ENCODE measurements at regions not wholly inside any gene's neighbourhood (a gene's known extent, or its start where the extent isn't known, plus 50 kb on each side); places are given as distances from the start of the nearest gene placed in this dataset.

DNA sequence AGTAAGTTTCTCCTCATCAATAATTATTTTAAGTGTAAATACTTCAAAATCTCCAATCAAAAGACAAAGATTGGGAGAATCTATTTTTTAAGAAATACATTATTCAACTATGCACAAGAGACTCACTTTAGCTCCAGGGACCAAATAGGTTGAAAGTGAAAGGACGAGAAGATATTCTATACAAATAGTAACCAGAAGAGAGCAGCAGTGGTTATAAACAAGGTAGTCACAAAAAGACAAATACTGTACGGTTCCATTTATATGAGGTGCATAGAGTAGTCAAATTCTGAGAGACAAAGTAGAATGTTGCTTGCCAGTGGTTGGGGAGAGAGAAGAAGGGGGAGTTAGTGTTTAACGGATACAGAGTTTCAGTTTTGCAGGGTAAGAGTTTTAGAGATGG, 69.8 kb downstream of the POU3F3 start:
- Histone ChIP-seq H3K9me2 (ENCODE audit: insufficient read depth) (peaks cover 2% of the 10 kb centered on the region; the same call in 1 of the 2 replicates), H3K4me1 (ENCODE audit: insufficient read depth) (no peaks in the 10 kb centered on the region), H2AFZ (peak overlapping the region; percentile 3; the same call in 1 of the 2 replicates), H4K20me1 (replicated peaks; ENCODE audit: insufficient read depth) (no peaks in the 10 kb centered on the region), H3K4me3 (no peak overlapping the region), H3K79me2 (replicated peaks; ENCODE audit: insufficient read depth) (no peaks in the 10 kb centered on the region), H3K4me2 (no peak overlapping the region), H3K36me3 (ENCODE audit: insufficient read depth) (no peaks in the 10 kb centered on the region), H3F3A (replicated peaks; ENCODE audit: low read depth) (no peaks in the 10 kb centered on the region), H3K27ac (ENCODE audit: low read depth) (no peak overlapping the region), H3K27me3 (ENCODE audit: insufficient read depth) (no peaks in the 10 kb centered on the region)
- no peaks in the 10 kb centered on the region; the same call in 2 of the 3 replicates for H3K9me3 Mint-ChIP-seq
- H3K27me3 Mint-ChIP-seq (ENCODE audit: insufficient read depth, low read depth, poor library complexity) = peaks cover 2% of the 10 kb centered on the region
- H3K36me3 Mint-ChIP-seq (ENCODE audit: low read depth) = no peaks in the 10 kb centered on the region
- TF ChIP-seq JUNB (IDR thresholded peaks at IDR 0.05; ENCODE audit: unreplicated experiment) = no peak
- TF ChIP-seq, protein P1, sequence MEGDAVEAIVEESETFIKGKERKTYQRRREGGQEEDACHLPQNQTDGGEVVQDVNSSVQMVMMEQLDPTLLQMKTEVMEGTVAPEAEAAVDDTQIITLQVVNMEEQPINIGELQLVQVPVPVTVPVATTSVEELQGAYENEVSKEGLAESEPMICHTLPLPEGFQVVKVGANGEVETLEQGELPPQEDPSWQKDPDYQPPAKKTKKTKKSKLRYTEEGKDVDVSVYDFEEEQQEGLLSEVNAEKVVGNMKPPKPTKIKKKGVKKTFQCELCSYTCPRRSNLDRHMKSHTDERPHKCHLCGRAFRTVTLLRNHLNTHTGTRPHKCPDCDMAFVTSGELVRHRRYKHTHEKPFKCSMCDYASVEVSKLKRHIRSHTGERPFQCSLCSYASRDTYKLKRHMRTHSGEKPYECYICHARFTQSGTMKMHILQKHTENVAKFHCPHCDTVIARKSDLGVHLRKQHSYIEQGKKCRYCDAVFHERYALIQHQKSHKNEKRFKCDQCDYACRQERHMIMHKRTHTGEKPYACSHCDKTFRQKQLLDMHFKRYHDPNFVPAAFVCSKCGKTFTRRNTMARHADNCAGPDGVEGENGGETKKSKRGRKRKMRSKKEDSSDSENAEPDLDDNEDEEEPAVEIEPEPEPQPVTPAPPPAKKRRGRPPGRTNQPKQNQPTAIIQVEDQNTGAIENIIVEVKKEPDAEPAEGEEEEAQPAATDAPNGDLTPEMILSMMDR (conservative IDR thresholded peaks at IDR 0.05; ENCODE audit: low read depth in 2 of 2) = no peak
- TF ChIP-seq, protein P2, sequence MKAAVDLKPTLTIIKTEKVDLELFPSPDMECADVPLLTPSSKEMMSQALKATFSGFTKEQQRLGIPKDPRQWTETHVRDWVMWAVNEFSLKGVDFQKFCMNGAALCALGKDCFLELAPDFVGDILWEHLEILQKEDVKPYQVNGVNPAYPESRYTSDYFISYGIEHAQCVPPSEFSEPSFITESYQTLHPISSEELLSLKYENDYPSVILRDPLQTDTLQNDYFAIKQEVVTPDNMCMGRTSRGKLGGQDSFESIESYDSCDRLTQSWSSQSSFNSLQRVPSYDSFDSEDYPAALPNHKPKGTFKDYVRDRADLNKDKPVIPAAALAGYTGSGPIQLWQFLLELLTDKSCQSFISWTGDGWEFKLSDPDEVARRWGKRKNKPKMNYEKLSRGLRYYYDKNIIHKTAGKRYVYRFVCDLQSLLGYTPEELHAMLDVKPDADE (IDR thresholded peaks at IDR 0.05) = no peak
- TF ChIP-seq POLR2AphosphoS5 (IDR thresholded peaks at IDR 0.05; ENCODE audit: low read depth) = no peak
- no peak for TF ChIP-seq ZNF331 (CRISPR knock-in tag; IDR thresholded peaks at IDR 0.05; ENCODE audit: low read depth)
- no peak for TF ChIP-seq EZH2phosphoT487 (IDR thresholded peaks at IDR 0.05; ENCODE audit: unreplicated experiment)
- TF ChIP-seq NANOG (IDR thresholded peaks at IDR 0.05; ENCODE audit: borderline replicate concordance) = no peak
- TF ChIP-seq, protein P3, sequence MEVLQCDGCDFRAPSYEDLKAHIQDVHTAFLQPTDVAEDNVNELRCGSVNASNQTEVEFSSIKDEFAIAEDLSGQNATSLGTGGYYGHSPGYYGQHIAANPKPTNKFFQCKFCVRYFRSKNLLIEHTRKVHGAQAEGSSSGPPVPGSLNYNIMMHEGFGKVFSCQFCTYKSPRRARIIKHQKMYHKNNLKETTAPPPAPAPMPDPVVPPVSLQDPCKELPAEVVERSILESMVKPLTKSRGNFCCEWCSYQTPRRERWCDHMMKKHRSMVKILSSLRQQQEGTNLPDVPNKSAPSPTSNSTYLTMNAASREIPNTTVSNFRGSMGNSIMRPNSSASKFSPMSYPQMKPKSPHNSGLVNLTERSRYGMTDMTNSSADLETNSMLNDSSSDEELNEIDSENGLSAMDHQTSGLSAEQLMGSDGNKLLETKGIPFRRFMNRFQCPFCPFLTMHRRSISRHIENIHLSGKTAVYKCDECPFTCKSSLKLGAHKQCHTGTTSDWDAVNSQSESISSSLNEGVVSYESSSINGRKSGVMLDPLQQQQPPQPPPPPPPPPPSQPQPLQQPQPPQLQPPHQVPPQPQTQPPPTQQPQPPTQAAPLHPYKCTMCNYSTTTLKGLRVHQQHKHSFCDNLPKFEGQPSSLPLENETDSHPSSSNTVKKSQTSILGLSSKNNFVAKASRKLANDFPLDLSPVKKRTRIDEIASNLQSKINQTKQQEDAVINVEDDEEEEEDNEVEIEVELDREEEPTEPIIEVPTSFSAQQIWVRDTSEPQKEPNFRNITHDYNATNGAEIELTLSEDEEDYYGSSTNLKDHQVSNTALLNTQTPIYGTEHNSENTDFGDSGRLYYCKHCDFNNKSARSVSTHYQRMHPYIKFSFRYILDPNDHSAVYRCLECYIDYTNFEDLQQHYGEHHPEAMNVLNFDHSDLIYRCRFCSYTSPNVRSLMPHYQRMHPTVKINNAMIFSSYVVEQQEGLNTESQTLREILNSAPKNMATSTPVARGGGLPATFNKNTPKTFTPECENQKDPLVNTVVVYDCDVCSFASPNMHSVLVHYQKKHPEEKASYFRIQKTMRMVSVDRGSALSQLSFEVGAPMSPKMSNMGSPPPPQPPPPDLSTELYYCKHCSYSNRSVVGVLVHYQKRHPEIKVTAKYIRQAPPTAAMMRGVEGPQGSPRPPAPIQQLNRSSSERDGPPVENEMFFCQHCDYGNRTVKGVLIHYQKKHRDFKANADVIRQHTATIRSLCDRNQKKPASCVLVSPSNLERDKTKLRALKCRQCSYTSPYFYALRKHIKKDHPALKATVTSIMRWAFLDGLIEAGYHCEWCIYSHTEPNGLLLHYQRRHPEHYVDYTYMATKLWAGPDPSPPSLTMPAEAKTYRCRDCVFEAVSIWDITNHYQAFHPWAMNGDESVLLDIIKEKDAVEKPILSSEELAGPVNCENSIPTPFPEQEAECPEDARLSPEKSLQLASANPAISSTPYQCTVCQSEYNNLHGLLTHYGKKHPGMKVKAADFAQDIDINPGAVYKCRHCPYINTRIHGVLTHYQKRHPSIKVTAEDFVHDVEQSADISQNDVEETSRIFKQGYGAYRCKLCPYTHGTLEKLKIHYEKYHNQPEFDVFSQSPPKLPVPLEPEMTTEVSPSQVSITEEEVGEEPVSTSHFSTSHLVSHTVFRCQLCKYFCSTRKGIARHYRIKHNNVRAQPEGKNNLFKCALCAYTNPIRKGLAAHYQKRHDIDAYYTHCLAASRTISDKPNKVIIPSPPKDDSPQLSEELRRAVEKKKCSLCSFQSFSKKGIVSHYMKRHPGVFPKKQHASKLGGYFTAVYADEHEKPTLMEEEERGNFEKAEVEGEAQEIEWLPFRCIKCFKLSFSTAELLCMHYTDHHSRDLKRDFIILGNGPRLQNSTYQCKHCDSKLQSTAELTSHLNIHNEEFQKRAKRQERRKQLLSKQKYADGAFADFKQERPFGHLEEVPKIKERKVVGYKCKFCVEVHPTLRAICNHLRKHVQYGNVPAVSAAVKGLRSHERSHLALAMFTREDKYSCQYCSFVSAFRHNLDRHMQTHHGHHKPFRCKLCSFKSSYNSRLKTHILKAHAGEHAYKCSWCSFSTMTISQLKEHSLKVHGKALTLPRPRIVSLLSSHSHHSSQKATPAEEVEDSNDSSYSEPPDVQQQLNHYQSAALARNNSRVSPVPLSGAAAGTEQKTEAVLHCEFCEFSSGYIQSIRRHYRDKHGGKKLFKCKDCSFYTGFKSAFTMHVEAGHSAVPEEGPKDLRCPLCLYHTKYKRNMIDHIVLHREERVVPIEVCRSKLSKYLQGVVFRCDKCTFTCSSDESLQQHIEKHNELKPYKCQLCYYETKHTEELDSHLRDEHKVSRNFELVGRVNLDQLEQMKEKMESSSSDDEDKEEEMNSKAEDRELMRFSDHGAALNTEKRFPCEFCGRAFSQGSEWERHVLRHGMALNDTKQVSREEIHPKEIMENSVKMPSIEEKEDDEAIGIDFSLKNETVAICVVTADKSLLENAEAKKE (CRISPR knock-in tag; IDR thresholded peaks at IDR 0.05) = no peak
- TF ChIP-seq EZH2 (IDR thresholded peaks at IDR 0.05; ENCODE audit: low read depth, unreplicated experiment) = no peak
- no peak for TF ChIP-seq ZNF114 (CRISPR knock-in tag; IDR thresholded peaks at IDR 0.05)
- TF ChIP-seq, protein P4, sequence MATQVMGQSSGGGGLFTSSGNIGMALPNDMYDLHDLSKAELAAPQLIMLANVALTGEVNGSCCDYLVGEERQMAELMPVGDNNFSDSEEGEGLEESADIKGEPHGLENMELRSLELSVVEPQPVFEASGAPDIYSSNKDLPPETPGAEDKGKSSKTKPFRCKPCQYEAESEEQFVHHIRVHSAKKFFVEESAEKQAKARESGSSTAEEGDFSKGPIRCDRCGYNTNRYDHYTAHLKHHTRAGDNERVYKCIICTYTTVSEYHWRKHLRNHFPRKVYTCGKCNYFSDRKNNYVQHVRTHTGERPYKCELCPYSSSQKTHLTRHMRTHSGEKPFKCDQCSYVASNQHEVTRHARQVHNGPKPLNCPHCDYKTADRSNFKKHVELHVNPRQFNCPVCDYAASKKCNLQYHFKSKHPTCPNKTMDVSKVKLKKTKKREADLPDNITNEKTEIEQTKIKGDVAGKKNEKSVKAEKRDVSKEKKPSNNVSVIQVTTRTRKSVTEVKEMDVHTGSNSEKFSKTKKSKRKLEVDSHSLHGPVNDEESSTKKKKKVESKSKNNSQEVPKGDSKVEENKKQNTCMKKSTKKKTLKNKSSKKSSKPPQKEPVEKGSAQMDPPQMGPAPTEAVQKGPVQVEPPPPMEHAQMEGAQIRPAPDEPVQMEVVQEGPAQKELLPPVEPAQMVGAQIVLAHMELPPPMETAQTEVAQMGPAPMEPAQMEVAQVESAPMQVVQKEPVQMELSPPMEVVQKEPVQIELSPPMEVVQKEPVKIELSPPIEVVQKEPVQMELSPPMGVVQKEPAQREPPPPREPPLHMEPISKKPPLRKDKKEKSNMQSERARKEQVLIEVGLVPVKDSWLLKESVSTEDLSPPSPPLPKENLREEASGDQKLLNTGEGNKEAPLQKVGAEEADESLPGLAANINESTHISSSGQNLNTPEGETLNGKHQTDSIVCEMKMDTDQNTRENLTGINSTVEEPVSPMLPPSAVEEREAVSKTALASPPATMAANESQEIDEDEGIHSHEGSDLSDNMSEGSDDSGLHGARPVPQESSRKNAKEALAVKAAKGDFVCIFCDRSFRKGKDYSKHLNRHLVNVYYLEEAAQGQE (IDR thresholded peaks at IDR 0.05; ENCODE audit: unreplicated experiment) = no peak
- no peak for TF ChIP-seq STAT1 (IDR thresholded peaks at IDR 0.05; ENCODE audit: unreplicated experiment)
- TF ChIP-seq CREB1 (CRISPR knock-in tag; IDR thresholded peaks at IDR 0.05; ENCODE audit: low read depth) = no peak
- no peaks in the 10 kb centered on the region for H3K4me1 Mint-ChIP-seq
- ATAC-seq (no peak), DNase-seq (ENCODE audit: low spot score) (no peak)
- H3K4me3 Mint-ChIP-seq = no peak overlapping the region
- H3K27ac Mint-ChIP-seq = no peak overlapping the region

Data from GM23338 (cell line).